OCI-LY7 (cell line): ENCODE measurements at regions not wholly inside any gene's neighbourhood (a gene's known extent, or its start where the extent isn't known, plus 50 kb on each side); places are given as distances from the start of the nearest gene placed in this dataset.

Experiments
- EZH2phosphoT487 ChIP-seq: fragments of 200-600 bp; sonication (generic); IDR thresholded peaks from 2 replicates; pipeline ENCODE4 v1.6.1; 2018; ENCODE audit warnings: low read depth, borderline replicate concordance, mild to moderate bottlenecking, mixed run types, antibody characterized with exemption, low read length, moderate library complexity, mixed read lengths
- TF ChIP-seq, protein P1 (sequence below): fragments of 200-600 bp; sonication (generic); conservative IDR thresholded peaks from 2 replicates; pipeline ENCODE4 v1.5.1; 2014; ENCODE audit warnings: mild to moderate bottlenecking, antibody characterized with exemption, low read length, moderate library complexity, mixed read lengths

DNA sequence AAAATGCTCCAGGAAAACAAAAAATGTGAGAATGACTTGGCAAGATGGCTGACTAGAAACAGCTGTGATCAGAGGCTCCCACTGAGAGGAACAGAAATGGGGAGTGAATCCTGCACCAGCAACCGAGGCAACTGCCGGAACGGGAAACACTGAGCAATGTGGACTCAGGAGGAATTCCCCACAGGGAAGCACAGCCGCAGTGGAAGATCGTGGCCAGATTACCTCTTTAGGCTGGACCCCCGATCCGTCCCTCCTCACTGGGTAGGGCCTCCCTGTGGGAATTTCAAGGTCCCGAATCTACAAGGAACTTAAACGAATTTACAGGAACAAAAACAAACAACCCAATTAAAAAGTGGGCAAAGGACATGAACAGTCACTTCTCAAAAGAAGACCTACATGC lies 385.2 kb upstream of the MCTP2 start:
- TF ChIP-seq, protein P1, sequence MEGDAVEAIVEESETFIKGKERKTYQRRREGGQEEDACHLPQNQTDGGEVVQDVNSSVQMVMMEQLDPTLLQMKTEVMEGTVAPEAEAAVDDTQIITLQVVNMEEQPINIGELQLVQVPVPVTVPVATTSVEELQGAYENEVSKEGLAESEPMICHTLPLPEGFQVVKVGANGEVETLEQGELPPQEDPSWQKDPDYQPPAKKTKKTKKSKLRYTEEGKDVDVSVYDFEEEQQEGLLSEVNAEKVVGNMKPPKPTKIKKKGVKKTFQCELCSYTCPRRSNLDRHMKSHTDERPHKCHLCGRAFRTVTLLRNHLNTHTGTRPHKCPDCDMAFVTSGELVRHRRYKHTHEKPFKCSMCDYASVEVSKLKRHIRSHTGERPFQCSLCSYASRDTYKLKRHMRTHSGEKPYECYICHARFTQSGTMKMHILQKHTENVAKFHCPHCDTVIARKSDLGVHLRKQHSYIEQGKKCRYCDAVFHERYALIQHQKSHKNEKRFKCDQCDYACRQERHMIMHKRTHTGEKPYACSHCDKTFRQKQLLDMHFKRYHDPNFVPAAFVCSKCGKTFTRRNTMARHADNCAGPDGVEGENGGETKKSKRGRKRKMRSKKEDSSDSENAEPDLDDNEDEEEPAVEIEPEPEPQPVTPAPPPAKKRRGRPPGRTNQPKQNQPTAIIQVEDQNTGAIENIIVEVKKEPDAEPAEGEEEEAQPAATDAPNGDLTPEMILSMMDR = no peak
- no peak for TF ChIP-seq EZH2phosphoT487
